ENCODE measurements at regions not wholly inside any gene's neighbourhood (a gene's known extent, or its start where the extent isn't known, plus 50 kb on each side); places are given as distances from the start of the nearest gene placed in this dataset.

DNA sequence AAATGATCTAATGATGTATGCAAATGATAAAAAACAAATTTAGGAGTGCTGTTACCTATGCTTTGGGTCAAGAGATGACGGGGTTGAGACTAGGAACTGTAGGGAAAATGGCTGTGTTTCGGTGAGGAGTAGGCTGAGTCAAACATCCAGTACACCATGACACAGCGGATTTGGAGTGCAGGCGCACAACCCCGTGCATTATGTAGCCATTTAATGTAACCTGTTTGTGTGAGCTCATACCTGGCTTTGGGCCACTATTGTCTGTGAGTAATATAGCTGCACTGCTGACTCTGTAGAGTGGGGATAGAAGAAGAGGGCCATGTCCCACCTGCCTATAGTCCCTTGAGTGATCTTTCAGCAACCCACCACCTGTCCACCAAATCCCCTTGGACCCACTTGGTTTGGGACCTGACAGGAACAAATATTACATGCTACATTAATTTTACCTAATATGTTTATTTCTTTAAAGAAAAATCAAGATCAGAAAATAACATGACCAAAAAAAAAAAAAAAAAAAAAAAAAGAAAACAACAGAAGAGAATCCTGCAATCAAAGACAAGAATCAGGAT, 95.5 kb upstream of the KLHL1 start:
- Histone ChIP-seq H3K4me1 (ENCODE audit: control insufficient read depth, insufficient read depth, low read length) (no peaks in the 10 kb centered on the region), H3K27ac (ENCODE audit: low read depth, low read length) (no peak overlapping the region), H3K36me3 (ENCODE audit: control insufficient read depth, insufficient read depth, low read length) (no peaks in the 10 kb centered on the region), H3K4me3 (ENCODE audit: low read length) (no peak overlapping the region), H3K27me3 (ENCODE audit: control insufficient read depth, insufficient read depth, low read length) (no peaks in the 10 kb centered on the region), H3K9ac (ENCODE audit: low read length) (no peak overlapping the region)

DNA sequence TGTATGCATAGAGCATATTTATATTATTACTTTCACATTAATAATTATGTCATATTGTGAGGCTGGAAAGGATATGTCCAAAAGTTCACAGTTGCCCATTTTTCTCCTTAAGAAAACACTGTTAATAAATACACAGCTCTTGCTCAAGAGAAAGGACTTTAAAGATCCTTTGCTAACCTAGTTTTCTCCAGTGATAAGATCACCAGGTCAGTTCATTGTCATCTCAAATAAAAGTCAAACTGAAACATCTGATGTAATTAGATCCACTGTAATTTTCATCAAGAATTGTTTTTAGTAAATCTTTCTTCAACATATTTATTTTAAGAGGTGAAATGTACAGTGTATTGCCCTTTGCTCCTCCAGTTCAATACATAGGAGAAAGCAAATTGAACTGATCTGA, 82.8 kb upstream of the KLHL1 start:
- Histone ChIP-seq H3K27me3 (ENCODE audit: control insufficient read depth, insufficient read depth, low read length) (no peaks in the 10 kb centered on the region), H3K36me3 (ENCODE audit: control insufficient read depth, insufficient read depth, low read length) (no peaks in the 10 kb centered on the region), H3K27ac (ENCODE audit: low read depth, low read length) (no peak overlapping the region), H3K9ac (ENCODE audit: low read length) (no peak overlapping the region), H3K4me3 (ENCODE audit: low read length) (no peak overlapping the region), H3K4me1 (ENCODE audit: control insufficient read depth, insufficient read depth, low read length) (no peaks in the 10 kb centered on the region)

DNA sequence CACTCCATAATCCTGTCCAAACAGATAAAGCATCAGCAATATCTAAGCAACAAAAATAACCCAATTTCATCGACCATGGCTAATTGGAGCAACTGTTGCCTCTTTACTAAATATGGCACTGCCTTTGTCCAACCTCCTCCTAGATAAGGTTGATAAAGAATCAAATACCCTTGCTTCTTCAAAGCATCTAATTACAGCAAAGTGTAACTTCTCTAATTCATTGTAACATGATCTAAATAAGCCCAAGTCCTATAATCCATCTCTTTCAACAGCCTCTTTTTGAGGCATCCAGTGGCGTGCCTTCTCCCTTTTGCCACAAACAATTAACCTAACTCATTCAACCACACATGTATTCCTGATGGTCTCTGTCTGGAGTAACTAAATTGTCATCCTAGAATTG, 81.7 kb upstream of the KLHL1 start:
- H3K4me3 ChIP-seq (ENCODE audit: low read length) = no peak overlapping the region
- H3K27ac ChIP-seq (ENCODE audit: low read depth, low read length) = no peak overlapping the region
- no peaks in the 10 kb centered on the region for H3K4me1 ChIP-seq (ENCODE audit: control insufficient read depth, insufficient read depth, low read length)
- no peaks in the 10 kb centered on the region for H3K36me3 ChIP-seq (ENCODE audit: control insufficient read depth, insufficient read depth, low read length)
- no peak overlapping the region for H3K9ac ChIP-seq (ENCODE audit: low read length)
- no peaks in the 10 kb centered on the region for H3K27me3 ChIP-seq (ENCODE audit: control insufficient read depth, insufficient read depth, low read length)

DNA sequence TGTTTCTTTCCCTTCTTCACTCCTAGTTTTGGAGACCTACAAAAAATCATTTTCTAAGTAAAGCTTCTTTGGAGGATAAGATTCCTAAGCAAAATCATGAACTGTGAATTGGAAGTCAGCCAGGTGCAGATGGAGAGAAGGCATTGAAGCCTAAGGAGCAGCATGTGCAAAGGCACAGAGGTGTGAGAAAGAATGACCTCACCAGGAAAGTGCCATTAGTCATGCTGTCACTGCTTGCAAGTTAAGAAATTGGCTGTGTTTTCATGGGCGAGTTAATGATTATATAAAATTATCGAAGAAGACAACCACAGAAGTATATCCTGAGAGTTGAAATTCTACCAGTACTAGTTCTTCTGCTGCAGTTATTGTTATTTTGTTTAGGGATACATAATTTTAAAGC, 80.3 kb upstream of the KLHL1 start:
- Histone ChIP-seq H3K4me3 (ENCODE audit: low read length) (no peak overlapping the region), H3K27me3 (ENCODE audit: control insufficient read depth, insufficient read depth, low read length) (no peaks in the 10 kb centered on the region), H3K4me1 (ENCODE audit: control insufficient read depth, insufficient read depth, low read length) (no peaks in the 10 kb centered on the region), H3K36me3 (ENCODE audit: control insufficient read depth, insufficient read depth, low read length) (no peaks in the 10 kb centered on the region), H3K27ac (ENCODE audit: low read depth, low read length) (no peak overlapping the region), H3K9ac (ENCODE audit: low read length) (no peak overlapping the region)

DNA sequence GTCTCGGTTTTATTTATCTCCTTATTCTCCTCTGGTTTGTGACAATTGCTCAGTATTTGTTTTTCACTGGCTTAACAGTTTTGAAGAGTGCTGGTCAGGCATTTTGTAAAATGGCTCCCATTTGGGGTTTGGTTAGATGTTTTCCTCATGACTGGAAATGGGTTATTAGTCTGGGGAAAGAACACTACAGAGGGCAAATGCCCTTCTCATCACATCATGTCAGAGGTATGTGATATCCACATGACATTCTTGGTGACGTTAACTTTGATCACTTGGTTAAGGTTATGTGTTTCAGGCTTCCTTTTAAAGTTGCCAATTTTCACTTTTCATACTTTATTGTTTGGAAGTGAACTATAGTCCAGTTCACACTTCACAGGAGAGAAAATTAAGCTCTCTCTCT, 74.8 kb upstream of the KLHL1 start:
- no peaks in the 10 kb centered on the region for H3K27me3 ChIP-seq (ENCODE audit: control insufficient read depth, insufficient read depth, low read length)
- H3K4me1 ChIP-seq (ENCODE audit: control insufficient read depth, insufficient read depth, low read length) = no peaks in the 10 kb centered on the region
- H3K4me3 ChIP-seq (ENCODE audit: low read length) = no peak overlapping the region
- H3K36me3 ChIP-seq (ENCODE audit: control insufficient read depth, insufficient read depth, low read length) = no peaks in the 10 kb centered on the region
- H3K9ac ChIP-seq (ENCODE audit: low read length) = no peak overlapping the region
- no peak overlapping the region for H3K27ac ChIP-seq (ENCODE audit: low read depth, low read length)
